ENCODE measurements at regions not wholly inside any gene's neighbourhood (a gene's known extent, or its start where the extent isn't known, plus 50 kb on each side); places are given as distances from the start of the nearest gene placed in this dataset.

DNA sequence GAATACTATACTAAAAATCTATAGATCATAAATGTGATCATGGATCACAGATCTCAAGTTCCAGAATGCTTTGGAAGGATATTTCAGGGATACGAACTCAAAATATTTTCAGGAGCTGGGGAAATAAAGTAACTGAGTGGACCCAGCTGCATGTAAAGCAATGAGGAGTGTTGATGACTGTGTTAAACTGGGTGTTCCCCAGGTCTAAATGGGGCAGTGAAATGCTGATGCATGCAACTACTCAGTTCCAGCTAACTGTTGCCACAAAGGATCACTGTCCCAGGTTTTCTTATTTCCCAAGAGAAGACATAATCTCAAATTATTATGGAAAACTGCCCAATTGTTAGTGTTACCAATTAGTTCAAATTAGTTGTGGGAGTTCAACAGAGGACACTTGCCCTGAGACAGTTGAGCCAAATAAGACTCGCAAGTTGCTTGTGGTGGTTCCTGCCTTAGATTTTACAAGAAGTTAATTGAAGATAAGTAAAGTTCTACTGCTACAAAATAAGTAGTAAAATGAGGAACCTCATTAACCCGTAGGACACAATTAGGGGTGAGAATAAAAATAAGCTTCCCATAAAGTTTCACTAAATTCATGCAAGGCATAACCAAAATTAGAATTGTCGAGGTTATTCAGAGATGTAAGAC, 66.3 kb upstream of the IL12A start:
- POLR2A ChIA-PET: no interaction called here
- Histone ChIP-seq H3K27me3 (replicated peaks; ENCODE audit: control insufficient read depth, insufficient read depth, low read length) (no peaks in the 10 kb centered on the region), H3K4me1 (no peaks in the 10 kb centered on the region), H3K9me3 (no peaks in the 10 kb centered on the region), H3K4me3 (ENCODE audit: low read depth, low read length) (no peak overlapping the region), H3K36me3 (ENCODE audit: control insufficient read depth, insufficient read depth, low read length) (no peaks in the 10 kb centered on the region)
- no TSS peak for BruUV-seq (replicated peaks)
- no peak for DNase-seq
- no peaks in the 10 kb centered on the region for H3K9me3 Mint-ChIP-seq (ENCODE audit: unreplicated experiment)
- CTCF ChIA-PET: no interaction called here
- H3K27me3 Mint-ChIP-seq (ENCODE audit: insufficient read depth, unreplicated experiment): no peaks in the 10 kb centered on the region
- TF ChIP-seq, protein P1, sequence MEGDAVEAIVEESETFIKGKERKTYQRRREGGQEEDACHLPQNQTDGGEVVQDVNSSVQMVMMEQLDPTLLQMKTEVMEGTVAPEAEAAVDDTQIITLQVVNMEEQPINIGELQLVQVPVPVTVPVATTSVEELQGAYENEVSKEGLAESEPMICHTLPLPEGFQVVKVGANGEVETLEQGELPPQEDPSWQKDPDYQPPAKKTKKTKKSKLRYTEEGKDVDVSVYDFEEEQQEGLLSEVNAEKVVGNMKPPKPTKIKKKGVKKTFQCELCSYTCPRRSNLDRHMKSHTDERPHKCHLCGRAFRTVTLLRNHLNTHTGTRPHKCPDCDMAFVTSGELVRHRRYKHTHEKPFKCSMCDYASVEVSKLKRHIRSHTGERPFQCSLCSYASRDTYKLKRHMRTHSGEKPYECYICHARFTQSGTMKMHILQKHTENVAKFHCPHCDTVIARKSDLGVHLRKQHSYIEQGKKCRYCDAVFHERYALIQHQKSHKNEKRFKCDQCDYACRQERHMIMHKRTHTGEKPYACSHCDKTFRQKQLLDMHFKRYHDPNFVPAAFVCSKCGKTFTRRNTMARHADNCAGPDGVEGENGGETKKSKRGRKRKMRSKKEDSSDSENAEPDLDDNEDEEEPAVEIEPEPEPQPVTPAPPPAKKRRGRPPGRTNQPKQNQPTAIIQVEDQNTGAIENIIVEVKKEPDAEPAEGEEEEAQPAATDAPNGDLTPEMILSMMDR (IDR thresholded peaks at IDR 0.05; ENCODE audit: insufficient read depth in 1 of 2, low read depth in 1 of 2, low read length in 1 of 2, severe bottlenecking in 1 of 2, unreplicated experiment in 1 of 2): no peak
- H3K4me3 Mint-ChIP-seq (ENCODE audit: unreplicated experiment): no peak overlapping the region
- intact Hi-C loops (cut with micrococcal nuclease; ENCODE audit: unreplicated experiment): no loop called here
- no peaks in the 10 kb centered on the region for H3K36me3 Mint-ChIP-seq (ENCODE audit: insufficient read depth, unreplicated experiment)
- H3K4me1 Mint-ChIP-seq (ENCODE audit: low read depth, unreplicated experiment): no peaks in the 10 kb centered on the region
- H3K27ac Mint-ChIP-seq (ENCODE audit: unreplicated experiment): no peak overlapping the region

DNA sequence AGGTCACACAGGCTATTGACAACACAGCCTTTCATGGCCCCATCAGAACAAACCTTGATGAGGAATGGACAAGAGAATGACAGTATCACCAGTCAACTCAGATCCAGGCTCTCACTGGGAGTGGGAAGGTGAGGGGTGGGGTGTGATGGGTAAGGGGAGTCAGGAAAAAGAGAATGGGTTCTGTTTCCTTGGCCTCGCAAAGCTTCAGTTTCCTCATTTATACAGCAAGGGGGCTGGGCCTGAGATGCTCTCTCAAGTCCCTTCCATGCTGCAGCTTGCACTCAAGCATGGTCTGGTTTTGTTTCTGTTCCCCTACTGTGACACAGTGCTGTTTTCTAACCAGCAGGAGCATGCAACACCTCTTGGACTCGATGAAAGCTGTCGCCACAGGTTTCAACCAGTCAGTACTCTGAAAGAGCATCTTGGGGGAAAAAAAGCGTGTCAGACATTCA, 65.7 kb upstream of the IL12A start:
- no peak overlapping the region for H3K27ac Mint-ChIP-seq (ENCODE audit: unreplicated experiment)
- Histone ChIP-seq H3K4me1 (no peaks in the 10 kb centered on the region), H3K9me3 (no peaks in the 10 kb centered on the region), H3K36me3 (ENCODE audit: control insufficient read depth, insufficient read depth, low read length) (no peaks in the 10 kb centered on the region), H3K4me3 (ENCODE audit: low read depth, low read length) (no peak overlapping the region), H3K27me3 (replicated peaks; ENCODE audit: control insufficient read depth, insufficient read depth, low read length) (no peaks in the 10 kb centered on the region)
- ChIA-PET POLR2A (no interaction called here), CTCF (no interaction called here)
- H3K27me3 Mint-ChIP-seq (ENCODE audit: insufficient read depth, unreplicated experiment): no peaks in the 10 kb centered on the region
- H3K4me3 Mint-ChIP-seq (ENCODE audit: unreplicated experiment): no peak overlapping the region
- no TSS peak for BruUV-seq (replicated peaks)
- H3K36me3 Mint-ChIP-seq (ENCODE audit: insufficient read depth, unreplicated experiment): no peaks in the 10 kb centered on the region
- no peaks in the 10 kb centered on the region for H3K4me1 Mint-ChIP-seq (ENCODE audit: low read depth, unreplicated experiment)
- H3K9me3 Mint-ChIP-seq (ENCODE audit: unreplicated experiment): no peaks in the 10 kb centered on the region
- intact Hi-C loops (cut with micrococcal nuclease; ENCODE audit: unreplicated experiment): no loop called here
- TF ChIP-seq, protein P1 (IDR thresholded peaks at IDR 0.05; ENCODE audit: insufficient read depth in 1 of 2, low read depth in 1 of 2, low read length in 1 of 2, severe bottlenecking in 1 of 2, unreplicated experiment in 1 of 2): no peak
- no peak for DNase-seq

DNA sequence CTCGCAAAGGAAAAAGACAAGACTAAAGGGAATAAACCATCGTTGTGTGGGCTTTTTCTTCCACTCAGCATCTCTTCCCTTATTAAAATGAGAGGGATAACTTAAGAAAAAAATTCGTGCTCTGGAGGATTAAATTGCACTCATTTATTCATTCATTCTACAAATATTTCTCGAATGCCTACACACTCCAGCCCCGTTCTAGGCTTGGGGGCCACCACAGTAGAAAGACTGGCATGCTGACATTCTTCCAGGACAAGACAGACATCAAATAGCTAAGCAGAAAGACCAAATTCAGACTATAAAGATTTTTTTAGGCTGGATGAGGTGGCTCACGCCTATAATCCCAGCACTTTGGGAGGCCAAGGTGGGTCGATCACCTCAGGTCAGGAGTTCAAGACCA, 65.3 kb upstream of the IL12A start:
- BruUV-seq (replicated peaks): no TSS peak
- H3K4me3 Mint-ChIP-seq (ENCODE audit: unreplicated experiment): no peak overlapping the region
- TF ChIP-seq, protein P1 (IDR thresholded peaks at IDR 0.05; ENCODE audit: insufficient read depth in 1 of 2, low read depth in 1 of 2, low read length in 1 of 2, severe bottlenecking in 1 of 2, unreplicated experiment in 1 of 2): no peak
- CTCF ChIA-PET: no interaction called here
- no peaks in the 10 kb centered on the region for H3K4me1 Mint-ChIP-seq (ENCODE audit: low read depth, unreplicated experiment)
- H3K9me3 Mint-ChIP-seq (ENCODE audit: unreplicated experiment): no peaks in the 10 kb centered on the region
- no peaks in the 10 kb centered on the region for H3K36me3 Mint-ChIP-seq (ENCODE audit: insufficient read depth, unreplicated experiment)
- no peaks in the 10 kb centered on the region for H3K9me3 ChIP-seq
- no peaks in the 10 kb centered on the region for H3K36me3 ChIP-seq (ENCODE audit: control insufficient read depth, insufficient read depth, low read length)
- no peaks in the 10 kb centered on the region for H3K4me1 ChIP-seq
- POLR2A ChIA-PET: no interaction called here
- intact Hi-C loops (cut with micrococcal nuclease; ENCODE audit: unreplicated experiment): no loop called here
- H3K27ac Mint-ChIP-seq (ENCODE audit: unreplicated experiment): no peak overlapping the region
- H3K4me3 ChIP-seq (ENCODE audit: low read depth, low read length): no peak overlapping the region
- H3K27me3 Mint-ChIP-seq (ENCODE audit: insufficient read depth, unreplicated experiment): no peaks in the 10 kb centered on the region
- no peaks in the 10 kb centered on the region for H3K27me3 ChIP-seq (replicated peaks; ENCODE audit: control insufficient read depth, insufficient read depth, low read length)
- DNase-seq: no peak
